Endothelial cell (in vitro differentiated cells): ENCODE measurements at regions not wholly inside any gene's neighbourhood (a gene's known extent, or its start where the extent isn't known, plus 50 kb on each side); places are given as distances from the start of the nearest gene placed in this dataset.

Experiments used
- DNase-seq: peaks from one replicate; pipeline ENCODE4 v3.0.0; 2021; ENCODE audit warnings: low spot score
- H3K27ac Mint-ChIP-seq: one replicate; pipeline ENCODE4 v1.8.0; 2021; ENCODE audit warnings: mixed read lengths, inconsistent platforms; ENCODE audit not compliant: unreplicated experiment
- H3K27me3 Mint-ChIP-seq: one replicate; pipeline ENCODE4 v1.8.0; 2021; ENCODE audit warnings: mild to moderate bottlenecking, moderate library complexity, mixed read lengths, inconsistent platforms; ENCODE audit not compliant: unreplicated experiment
- H3K36me3 Mint-ChIP-seq: one replicate; pipeline ENCODE4 v1.8.0; 2021; ENCODE audit warnings: mild to moderate bottlenecking, low read depth, mixed read lengths, inconsistent platforms; ENCODE audit not compliant: unreplicated experiment
- H3K4me1 Mint-ChIP-seq: one replicate; pipeline ENCODE4 v1.8.0; 2021; ENCODE audit warnings: mild to moderate bottlenecking, mixed read lengths, inconsistent platforms; ENCODE audit not compliant: unreplicated experiment
- H3K4me3 Mint-ChIP-seq: one replicate; pipeline ENCODE4 v1.8.0; 2021; ENCODE audit warnings: mild to moderate bottlenecking, mixed read lengths, inconsistent platforms; ENCODE audit not compliant: unreplicated experiment
- H3K9me3 Mint-ChIP-seq: one replicate; pipeline ENCODE4 v1.8.0; 2021; ENCODE audit warnings: mixed read lengths, inconsistent platforms; ENCODE audit not compliant: unreplicated experiment
- CTCF ChIP-seq: fragments of 200-600 bp; sonication (generic); IDR thresholded peaks from one replicate; pipeline ENCODE4 v1.5.0; 2021; ENCODE audit warnings: antibody characterized with exemption; ENCODE audit not compliant: unreplicated experiment

GRCh38 chr18:21183670-21184069, 58.4 kb upstream of the GREB1L start:
- Mint-ChIP-seq H3K4me1 (no peaks in the 10 kb centered on the region), H3K4me3 (no peak overlapping the region), H3K27ac (no peak overlapping the region), H3K36me3 (no peaks in the 10 kb centered on the region), H3K9me3 (no peaks in the 10 kb centered on the region), H3K27me3 (no peaks in the 10 kb centered on the region)
- TF ChIP-seq CTCF, result no peak
- DNase-seq, result no peak

- no peak for DNase-seq
- no peak for TF ChIP-seq CTCF
- no peaks in the 10 kb centered on the region for H3K4me1 Mint-ChIP-seq
- H3K9me3 Mint-ChIP-seq, result no peaks in the 10 kb centered on the region
- H3K36me3 Mint-ChIP-seq, result no peaks in the 10 kb centered on the region
- H3K4me3 Mint-ChIP-seq, result no peak overlapping the region
- peaks cover 2% of the 10 kb centered on the region for H3K27me3 Mint-ChIP-seq
- no peak overlapping the region for H3K27ac Mint-ChIP-seq
Measured at GRCh38 chr18:21184396-21184996, 57.5 kb upstream of the GREB1L start.

GRCh38 chr18:21187886-21188285, 54.1 kb upstream of the GREB1L start:
- Mint-ChIP-seq H3K36me3 (no peaks in the 10 kb centered on the region), H3K27ac (no peak overlapping the region), H3K4me3 (no peak overlapping the region), H3K27me3 (peaks cover 2% of the 10 kb centered on the region), H3K9me3 (no peaks in the 10 kb centered on the region), H3K4me1 (no peaks in the 10 kb centered on the region)
- TF ChIP-seq CTCF, result no peak
- DNase-seq, result no peak

GRCh38 chr18:21191596-21192307, 50.3 kb upstream of the GREB1L start:
- Mint-ChIP-seq H3K36me3 (no peaks in the 10 kb centered on the region), H3K27ac (no peak overlapping the region)
- peak; percentile 69 for DNase-seq

More at GRCh38 chr18:21191596-21192307, 50.3 kb upstream of the GREB1L start:
- H3K9me3 Mint-ChIP-seq, result no peaks in the 10 kb centered on the region
- no peak overlapping the region for H3K4me3 Mint-ChIP-seq
- TF ChIP-seq CTCF, result no peak
- H3K4me1 Mint-ChIP-seq, result no peaks in the 10 kb centered on the region
- peaks cover 2% of the 10 kb centered on the region for H3K27me3 Mint-ChIP-seq
